Activated CD8-positive, alpha-beta T cell treated with anti-CD3 and anti-CD28 coated beads, Interleukin-2, amount 10 ng/mL, durations not matched to agents 7 days and 5 days (primary cell): ENCODE measurements at regions not wholly inside any gene's neighbourhood (a gene's known extent, or its start where the extent isn't known, plus 50 kb on each side); places are given as distances from the start of the nearest gene placed in this dataset.

Source experiments
- ATAC-seq: fragments of 150-1000 bp; cut with Tn5 transposase; one replicate; pipeline ENCODE4 v1.10.0; 2021; ENCODE audit warnings: moderate library complexity
- CTCF ChIA-PET: fragments of 350-600 bp; sonication (Branson Sonifier 250); formaldehyde crosslinking; loops from one replicate; lab custom pipeline; 2021; ENCODE audit warnings: antibody characterized with exemption; lab: Charles Lee
- POLR2A ChIA-PET: fragments of 350-600 bp; sonication (Branson Sonifier 250); formaldehyde crosslinking; loops from one replicate; lab custom pipeline; 2021; ENCODE audit warnings: antibody characterized with exemption; lab: Charles Lee
- DNase-seq: peaks from one replicate; pipeline ENCODE4 v3.0.0-alpha.2; 2020
- H3K27ac Mint-ChIP-seq: one replicate; pipeline ENCODE4 v1.8.0; 2021; ENCODE audit warnings: mild to moderate bottlenecking, mixed read lengths
- H3K27me3 Mint-ChIP-seq: one replicate; pipeline ENCODE4 v1.8.0; 2021; ENCODE audit warnings: low read depth, mixed read lengths
- H3K36me3 Mint-ChIP-seq: one replicate; pipeline ENCODE4 v1.8.0; 2021; ENCODE audit warnings: low read depth, mixed read lengths
- H3K4me1 Mint-ChIP-seq: one replicate; pipeline ENCODE4 v1.8.0; 2021; ENCODE audit warnings: low read depth, mixed read lengths
- H3K4me3 Mint-ChIP-seq: one replicate; pipeline ENCODE4 v1.8.0; 2021; ENCODE audit warnings: mild to moderate bottlenecking, mixed read lengths
- H3K9me3 Mint-ChIP-seq: one replicate; pipeline ENCODE4 v1.8.0; 2022; ENCODE audit warnings: mixed read lengths; ENCODE audit not compliant: insufficient read depth

DNA sequence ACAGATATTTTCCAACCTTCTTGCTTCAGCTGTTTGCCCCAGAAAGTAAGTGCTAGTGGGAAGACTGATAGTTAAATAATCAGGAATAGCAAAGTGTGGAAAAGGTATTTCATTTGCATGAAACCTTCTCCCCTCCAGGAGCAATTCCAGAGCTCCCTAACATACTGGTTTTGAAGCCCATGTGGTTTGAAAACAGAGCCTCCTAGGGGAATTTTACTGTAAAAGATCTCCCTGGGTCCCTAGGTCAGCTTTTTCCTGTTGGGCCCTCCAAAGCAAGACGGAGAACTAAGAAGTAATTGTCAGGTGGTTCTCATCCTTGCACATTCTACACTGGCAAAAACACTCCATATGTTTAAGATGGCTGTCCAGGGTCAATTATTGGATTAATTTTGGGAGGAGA, 218.7 kb upstream of the FOXD3 start:
- ChIA-PET CTCF (no interaction called here), POLR2A (no interaction called here)
- H3K27me3 Mint-ChIP-seq, result peaks cover 4% of the 10 kb centered on the region
- no peak overlapping the region for H3K27ac Mint-ChIP-seq
- H3K9me3 Mint-ChIP-seq, result no peaks in the 10 kb centered on the region
- H3K36me3 Mint-ChIP-seq, result no peaks in the 10 kb centered on the region
- H3K4me1 Mint-ChIP-seq, result no peaks in the 10 kb centered on the region
- H3K4me3 Mint-ChIP-seq, result no peak overlapping the region
- no peak for ATAC-seq
- no peak for DNase-seq

DNA sequence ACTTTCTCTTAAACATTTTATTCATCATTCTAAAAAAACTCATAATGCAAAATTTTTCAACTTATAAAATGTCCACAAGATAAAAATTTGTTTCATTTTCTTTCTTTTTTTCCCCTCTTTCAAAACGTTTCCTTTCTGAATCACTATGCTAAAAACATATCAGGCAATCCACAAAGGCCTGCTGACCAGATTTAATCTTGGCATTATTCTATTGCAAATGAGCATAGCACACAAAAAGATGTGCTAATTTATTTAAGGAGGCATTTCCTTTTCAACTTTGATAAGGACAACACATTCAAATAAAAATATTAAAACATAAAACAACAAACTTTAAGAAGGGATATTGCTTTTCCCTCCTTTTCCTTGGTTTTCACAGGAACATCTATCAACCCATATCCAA, 215.3 kb upstream of the FOXD3 start:
- Mint-ChIP-seq H3K9me3 (no peaks in the 10 kb centered on the region), H3K27ac (no peak overlapping the region), H3K4me1 (no peaks in the 10 kb centered on the region), H3K36me3 (no peaks in the 10 kb centered on the region), H3K4me3 (no peak overlapping the region), H3K27me3 (peaks cover 6% of the 10 kb centered on the region)
- POLR2A ChIA-PET, result no interaction called here
- DNase-seq (no peak), ATAC-seq (no peak)
- CTCF ChIA-PET, result no interaction called here

DNA sequence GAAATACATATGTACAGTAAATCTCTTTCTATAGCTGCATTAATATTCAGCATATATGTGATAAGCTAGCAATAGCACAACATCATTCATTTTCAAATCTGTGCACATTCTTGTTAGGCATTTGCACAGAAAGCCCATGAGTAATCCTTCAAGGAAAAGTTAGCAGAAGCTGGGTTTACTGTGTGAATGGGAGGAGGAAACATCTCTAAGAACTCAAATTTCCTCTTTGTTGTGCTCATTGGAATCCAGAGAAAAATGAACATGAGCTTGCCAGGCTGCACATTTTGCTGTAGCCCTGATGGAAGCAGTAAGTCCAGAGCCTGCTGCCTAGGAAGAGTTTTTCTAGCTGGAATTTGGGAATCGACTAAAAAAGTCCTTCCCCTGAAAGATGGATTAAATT, 214.2 kb upstream of the FOXD3 start:
- ATAC-seq, result no peak
- Mint-ChIP-seq H3K27ac (no peak overlapping the region), H3K4me3 (no peak overlapping the region), H3K36me3 (no peaks in the 10 kb centered on the region), H3K9me3 (no peaks in the 10 kb centered on the region), H3K4me1 (no peaks in the 10 kb centered on the region), H3K27me3 (peaks cover 6% of the 10 kb centered on the region)
- DNase-seq, result no peak
- CTCF ChIA-PET, result no interaction called here
- POLR2A ChIA-PET, result no interaction called here

DNA sequence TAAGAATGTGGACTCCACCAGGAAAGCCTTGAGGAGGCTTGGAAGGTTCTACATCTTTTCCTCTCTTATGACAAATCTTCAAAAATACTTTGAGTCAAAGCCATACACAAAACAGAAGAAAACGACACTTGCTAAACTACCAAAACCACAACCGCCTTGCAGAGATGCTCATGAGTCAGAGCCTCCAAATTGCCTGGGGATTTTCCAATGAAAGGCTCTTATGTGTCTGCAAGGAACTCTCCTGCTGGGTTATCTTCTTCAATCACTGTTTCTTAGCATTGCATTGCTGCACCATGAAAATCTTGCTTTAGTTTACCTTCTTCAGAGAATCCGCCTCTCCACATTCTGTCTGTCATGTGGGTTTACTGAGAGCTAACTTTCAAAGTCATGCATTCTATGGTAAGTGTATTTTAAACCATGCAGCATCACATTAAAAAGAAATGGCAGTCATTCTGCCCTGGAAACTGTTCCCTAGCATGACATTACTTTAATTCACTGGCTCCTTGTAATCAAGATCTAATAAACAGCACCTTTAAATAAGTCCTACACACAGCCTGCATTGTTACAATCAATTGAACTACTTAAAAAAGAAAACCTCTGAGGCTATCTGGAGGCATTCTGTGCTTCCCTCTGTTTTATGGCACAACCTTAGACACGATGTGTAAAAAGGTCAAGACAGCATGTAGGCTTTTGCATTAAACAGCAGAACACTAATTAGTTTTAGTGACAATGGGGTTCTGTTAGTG, 210.0 kb upstream of the FOXD3 start:
- Mint-ChIP-seq H3K27me3 (peaks cover 2% of the 10 kb centered on the region), H3K9me3 (no peaks in the 10 kb centered on the region), H3K27ac (no peak overlapping the region), H3K36me3 (no peaks in the 10 kb centered on the region), H3K4me3 (no peak overlapping the region), H3K4me1 (no peaks in the 10 kb centered on the region)
- DNase-seq, result no peak
- POLR2A ChIA-PET, result no interaction called here
- CTCF ChIA-PET, result no interaction called here
- ATAC-seq, result no peak

DNA sequence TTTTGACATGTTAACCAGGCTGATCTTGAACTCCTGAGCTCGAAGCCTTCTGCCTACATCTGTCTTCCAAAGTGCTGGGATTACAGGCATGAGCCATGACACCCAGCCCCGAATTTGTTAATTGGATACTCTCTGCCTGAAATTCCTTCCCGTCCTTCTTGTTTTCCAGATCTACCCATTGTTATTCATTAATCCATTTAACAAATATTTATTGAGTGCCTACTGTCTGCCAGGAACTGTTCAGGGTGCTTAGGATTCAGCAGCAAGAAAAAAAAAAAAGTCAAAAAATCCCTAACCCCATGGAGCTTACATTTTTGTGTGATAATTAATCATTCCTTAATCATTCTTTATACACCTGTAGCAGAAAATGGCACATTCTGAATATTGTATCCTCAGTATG, 206.8 kb upstream of the FOXD3 start:
- Mint-ChIP-seq H3K4me1 (no peaks in the 10 kb centered on the region), H3K27me3 (no peaks in the 10 kb centered on the region), H3K36me3 (no peaks in the 10 kb centered on the region), H3K9me3 (no peaks in the 10 kb centered on the region), H3K27ac (no peak overlapping the region), H3K4me3 (no peak overlapping the region)
- CTCF ChIA-PET, result no interaction called here
- DNase-seq (no peak), ATAC-seq (no peak)
- POLR2A ChIA-PET, result no interaction called here

DNA sequence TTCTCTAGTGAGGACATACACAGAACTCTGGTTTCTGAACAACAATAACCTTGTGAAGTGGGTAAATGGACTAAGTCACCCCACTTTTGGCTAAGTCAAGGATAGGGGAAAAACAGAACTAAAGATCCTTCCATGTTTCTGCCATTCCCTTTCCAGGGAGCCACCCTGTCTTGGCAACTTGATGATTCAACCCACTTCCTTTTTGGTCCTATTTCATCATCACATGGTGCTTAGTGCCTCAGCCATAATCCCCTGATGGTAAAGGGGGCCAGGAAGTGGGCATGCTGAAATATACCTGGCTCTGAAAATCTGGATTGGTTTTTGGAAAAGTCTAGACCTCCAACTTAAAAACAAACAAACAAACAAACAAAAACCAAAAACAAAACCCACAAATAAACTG, 206.4 kb upstream of the FOXD3 start:
- ChIA-PET CTCF (no interaction called here), POLR2A (no interaction called here)
- ATAC-seq, result no peak
- no peaks in the 10 kb centered on the region for H3K4me1 Mint-ChIP-seq
- no peaks in the 10 kb centered on the region for H3K9me3 Mint-ChIP-seq
- no peak overlapping the region for H3K4me3 Mint-ChIP-seq
- H3K27ac Mint-ChIP-seq, result no peak overlapping the region
- DNase-seq, result no peak
- H3K36me3 Mint-ChIP-seq, result no peaks in the 10 kb centered on the region
- H3K27me3 Mint-ChIP-seq, result no peaks in the 10 kb centered on the region

DNA sequence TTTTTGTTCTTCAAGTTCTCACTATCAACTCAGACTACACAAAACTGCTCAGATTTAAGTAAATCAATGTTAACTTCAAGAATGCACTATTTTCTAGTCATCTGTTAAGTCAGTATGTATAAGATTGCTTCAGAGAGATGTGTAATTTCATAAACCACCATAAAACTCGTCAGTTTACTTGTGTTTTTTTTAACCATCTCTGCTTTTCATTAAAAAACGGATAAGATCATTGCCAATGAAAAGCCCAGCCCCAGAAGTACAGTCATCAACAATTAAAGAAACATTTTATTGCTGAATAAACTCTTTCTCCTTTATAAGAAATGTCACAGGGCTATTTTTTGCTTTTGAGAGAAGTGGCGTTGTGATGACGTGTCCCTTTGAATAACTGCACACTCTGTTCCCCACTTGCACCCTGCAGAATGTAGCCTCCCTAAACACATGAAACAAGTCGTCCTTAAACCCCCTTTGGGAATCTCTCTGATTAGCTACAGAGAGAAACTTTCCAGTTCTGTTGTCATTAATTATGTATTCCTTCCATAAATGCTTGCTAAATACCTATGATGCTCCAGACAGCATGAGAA, 202.7 kb upstream of the FOXD3 start:
- DNase-seq, result no peak
- Mint-ChIP-seq H3K4me1 (peaks cover under 1% of the 10 kb centered on the region), H3K4me3 (no peak overlapping the region), H3K27me3 (no peaks in the 10 kb centered on the region), H3K9me3 (no peaks in the 10 kb centered on the region), H3K27ac (no peak overlapping the region), H3K36me3 (no peaks in the 10 kb centered on the region)
- ChIA-PET POLR2A (no interaction called here), CTCF (no interaction called here)
- ATAC-seq, result no peak

DNA sequence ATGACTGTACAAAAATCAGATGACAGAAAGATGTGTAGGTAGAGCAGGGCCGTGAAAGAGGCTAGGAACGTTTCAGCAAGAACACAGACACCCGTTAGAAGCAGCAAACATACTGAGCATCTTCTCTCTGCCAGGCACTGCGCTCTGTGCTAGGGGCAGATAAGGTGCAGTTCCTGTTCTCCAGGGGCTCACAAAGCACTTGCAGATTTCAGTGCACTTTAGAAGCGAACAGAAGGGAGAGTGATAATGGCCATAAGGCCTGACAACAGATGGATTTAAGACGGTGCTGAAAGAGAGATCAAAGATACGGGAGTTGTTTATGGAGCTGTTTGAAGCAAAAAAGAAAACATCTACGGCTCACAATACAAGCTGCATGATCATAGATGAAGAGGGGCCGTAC, 200.3 kb upstream of the FOXD3 start:
- Mint-ChIP-seq H3K27me3 (no peaks in the 10 kb centered on the region), H3K27ac (no peak overlapping the region), H3K4me1 (peaks cover 2% of the 10 kb centered on the region), H3K9me3 (no peaks in the 10 kb centered on the region), H3K36me3 (no peaks in the 10 kb centered on the region), H3K4me3 (no peak overlapping the region)
- POLR2A ChIA-PET, result no interaction called here
- CTCF ChIA-PET, result no interaction called here
- no peak for ATAC-seq
- DNase-seq, result no peak

DNA sequence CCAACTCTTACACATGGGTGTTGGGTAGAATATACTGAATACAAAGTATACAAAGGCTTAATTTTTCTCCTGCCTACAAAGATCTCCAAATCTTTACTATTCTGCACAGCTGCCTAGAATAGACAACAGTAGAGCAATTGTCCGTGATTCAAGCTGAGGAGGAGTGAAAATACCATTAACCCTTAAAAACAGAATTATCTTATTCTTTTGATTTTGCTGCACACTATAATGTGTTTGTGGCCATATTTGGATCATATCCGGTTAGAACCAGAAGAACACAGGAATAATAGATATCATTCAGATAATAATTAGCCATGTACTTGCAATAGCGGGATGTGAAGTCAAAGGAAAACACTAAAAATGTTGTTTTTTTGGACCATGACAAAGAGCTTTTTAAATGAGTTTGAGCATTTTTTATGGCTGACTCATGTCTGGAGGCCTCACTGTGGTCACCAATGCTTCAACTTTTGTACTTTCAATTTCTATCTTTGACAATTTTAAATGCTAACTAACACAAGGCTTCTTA, 197.6 kb upstream of the FOXD3 start:
- Mint-ChIP-seq H3K27ac (no peak overlapping the region), H3K36me3 (no peaks in the 10 kb centered on the region), H3K4me3 (no peak overlapping the region), H3K4me1 (peaks cover 2% of the 10 kb centered on the region), H3K27me3 (peaks cover 6% of the 10 kb centered on the region), H3K9me3 (no peaks in the 10 kb centered on the region)
- DNase-seq, result no peak
- CTCF ChIA-PET, result no interaction called here
- POLR2A ChIA-PET, result no interaction called here
- no peak for ATAC-seq

DNA sequence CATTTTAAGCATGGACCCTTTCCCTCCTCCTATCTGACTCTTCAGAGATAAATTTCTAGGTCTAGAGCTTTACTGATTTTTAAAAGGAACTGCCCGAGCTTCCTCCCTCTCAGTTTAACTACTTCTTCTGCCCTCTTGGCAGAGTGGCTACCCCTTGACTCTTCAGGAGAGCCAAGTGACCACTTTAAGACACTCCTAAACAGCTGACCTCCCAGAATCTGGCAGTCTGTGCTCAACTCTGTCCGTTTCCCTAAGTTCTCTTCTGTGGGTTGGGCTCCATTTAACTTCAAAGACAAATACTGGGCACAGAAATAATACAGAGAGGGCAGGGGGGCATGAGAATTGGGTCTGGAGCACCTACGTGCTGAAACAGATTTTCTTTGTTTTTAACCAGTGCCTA, 196.3 kb upstream of the FOXD3 start:
- H3K9me3 Mint-ChIP-seq, result no peaks in the 10 kb centered on the region

DNA sequence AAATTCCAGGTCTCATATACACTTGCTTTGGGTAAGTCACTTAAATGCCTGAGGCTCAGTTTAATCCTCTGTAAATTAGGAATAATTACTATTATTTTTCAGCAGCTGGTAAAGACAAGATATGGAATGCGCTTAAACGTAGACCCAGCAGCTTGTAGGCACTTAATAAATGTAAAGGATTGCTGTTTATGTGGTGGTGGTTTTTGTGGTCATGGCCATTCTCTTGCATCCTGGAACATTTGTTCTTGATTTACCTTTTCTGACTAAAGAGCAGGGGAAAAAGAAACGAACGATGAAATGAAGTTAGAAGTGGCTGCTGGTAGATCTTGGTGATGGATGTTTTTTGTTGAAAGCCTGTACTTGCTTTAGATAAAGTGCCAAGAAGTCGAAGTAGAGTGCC, 195.0 kb upstream of the FOXD3 start:
- no peak for DNase-seq
- Mint-ChIP-seq H3K27ac (no peak overlapping the region), H3K36me3 (no peaks in the 10 kb centered on the region), H3K4me3 (no peak overlapping the region), H3K4me1 (peaks cover 2% of the 10 kb centered on the region), H3K27me3 (peaks cover 8% of the 10 kb centered on the region), H3K9me3 (no peaks in the 10 kb centered on the region)
- CTCF ChIA-PET, result no interaction called here
- ATAC-seq, result no peak
- POLR2A ChIA-PET, result no interaction called here

More for the DNA sequence above, 196.3 kb upstream of the FOXD3 start:
- peaks cover 2% of the 10 kb centered on the region for H3K4me1 Mint-ChIP-seq
- H3K27ac Mint-ChIP-seq, result no peak overlapping the region
- H3K4me3 Mint-ChIP-seq, result no peak overlapping the region
- H3K36me3 Mint-ChIP-seq, result no peaks in the 10 kb centered on the region
- ATAC-seq, result no peak
- CTCF ChIA-PET, result no interaction called here
- POLR2A ChIA-PET, result no interaction called here
- no peak for DNase-seq
- peaks cover 8% of the 10 kb centered on the region for H3K27me3 Mint-ChIP-seq

DNA sequence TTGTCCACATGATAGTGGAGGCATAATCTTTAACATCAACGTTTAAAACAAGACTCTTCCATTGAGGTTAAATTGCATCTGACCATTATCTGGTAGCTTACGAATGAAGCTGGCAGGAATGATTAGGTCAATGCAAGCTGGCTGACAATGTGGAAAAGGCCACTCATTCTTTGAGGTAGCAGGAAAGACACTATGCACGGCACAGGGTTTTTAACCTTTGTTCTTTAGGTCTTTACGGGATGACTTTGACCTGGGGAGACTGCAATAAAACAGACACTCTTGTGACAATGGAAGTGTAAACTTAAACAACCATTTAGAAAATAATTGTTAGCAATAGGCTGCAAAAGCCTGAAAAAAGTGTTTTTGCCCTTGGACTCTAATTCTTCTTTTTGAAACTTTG, 193.8 kb upstream of the FOXD3 start:
- Mint-ChIP-seq H3K27me3 (peaks cover 11% of the 10 kb centered on the region), H3K4me3 (no peak overlapping the region), H3K4me1 (peaks cover 2% of the 10 kb centered on the region), H3K27ac (no peak overlapping the region), H3K36me3 (no peaks in the 10 kb centered on the region), H3K9me3 (no peaks in the 10 kb centered on the region)
- ChIA-PET POLR2A (no interaction called here), CTCF (no interaction called here)
- ATAC-seq, result no peak
- no peak for DNase-seq
